ENCODE measurements at regions not wholly inside any gene's neighbourhood (a gene's known extent, or its start where the extent isn't known, plus 50 kb on each side); places are given as distances from the start of the nearest gene placed in this dataset.

GRCh38 chr20:19027971-19028370 lies 184.5 kb upstream of the SLC24A3 start:
- Mint-ChIP-seq H3K4me3 (no peak overlapping the region), H3K9me3 (peaks cover 6% of the 10 kb centered on the region; the same call in 1 of the 2 replicates), H3K36me3 (no peaks in the 10 kb centered on the region), H3K27me3 (ENCODE audit: low read depth) (peaks cover 5% of the 10 kb centered on the region; the same call in 1 of the 2 replicates), H3K27ac (no peak overlapping the region), H3K4me1 (no peaks in the 10 kb centered on the region)
- ChIA-PET POLR2A (interaction anchor here (0.6 kb wide), 2 partner anchors 37 to 126 kb away, joined by 3 read pairs; no protein-coding TSS in a partner anchor), CTCF (interaction anchor here (0.5 kb wide), 1 partner anchor 173 kb away, joined by 3 read pairs; no protein-coding TSS in a partner anchor)
- ATAC-seq (no peak), DNase-seq (ENCODE audit: low spot score) (no peak)
- TF ChIP-seq NR3C1 (CRISPR knock-in tag; conservative IDR thresholded peaks at IDR 0.05; ENCODE audit: low read depth): no peak
- no peak for TF ChIP-seq ATF1 (CRISPR knock-in tag; IDR thresholded peaks at IDR 0.05)
- no peak for TF ChIP-seq ZBTB21 (CRISPR knock-in tag; IDR thresholded peaks at IDR 0.05; ENCODE audit: borderline replicate concordance)
- no peak for TF ChIP-seq ZNF138 (CRISPR knock-in tag; conservative IDR thresholded peaks at IDR 0.05)
- no peak for TF ChIP-seq ERG (CRISPR knock-in tag; IDR thresholded peaks at IDR 0.05)
- no peak for TF ChIP-seq KAT7 (CRISPR knock-in tag; IDR thresholded peaks at IDR 0.05; ENCODE audit: borderline replicate concordance)
- no peak for TF ChIP-seq RELA (CRISPR knock-in tag; IDR thresholded peaks at IDR 0.05; ENCODE audit: borderline replicate concordance)
- no peak for TF ChIP-seq GTF2I (CRISPR knock-in tag; conservative IDR thresholded peaks at IDR 0.05)
- TF ChIP-seq, protein P1, sequence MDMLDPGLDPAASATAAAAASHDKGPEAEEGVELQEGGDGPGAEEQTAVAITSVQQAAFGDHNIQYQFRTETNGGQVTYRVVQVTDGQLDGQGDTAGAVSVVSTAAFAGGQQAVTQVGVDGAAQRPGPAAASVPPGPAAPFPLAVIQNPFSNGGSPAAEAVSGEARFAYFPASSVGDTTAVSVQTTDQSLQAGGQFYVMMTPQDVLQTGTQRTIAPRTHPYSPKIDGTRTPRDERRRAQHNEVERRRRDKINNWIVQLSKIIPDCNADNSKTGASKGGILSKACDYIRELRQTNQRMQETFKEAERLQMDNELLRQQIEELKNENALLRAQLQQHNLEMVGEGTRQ (CRISPR knock-in tag; IDR thresholded peaks at IDR 0.05): no peak
- TF ChIP-seq, protein P2, sequence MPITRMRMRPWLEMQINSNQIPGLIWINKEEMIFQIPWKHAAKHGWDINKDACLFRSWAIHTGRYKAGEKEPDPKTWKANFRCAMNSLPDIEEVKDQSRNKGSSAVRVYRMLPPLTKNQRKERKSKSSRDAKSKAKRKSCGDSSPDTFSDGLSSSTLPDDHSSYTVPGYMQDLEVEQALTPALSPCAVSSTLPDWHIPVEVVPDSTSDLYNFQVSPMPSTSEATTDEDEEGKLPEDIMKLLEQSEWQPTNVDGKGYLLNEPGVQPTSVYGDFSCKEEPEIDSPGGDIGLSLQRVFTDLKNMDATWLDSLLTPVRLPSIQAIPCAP (CRISPR knock-in tag; IDR thresholded peaks at IDR 0.05): no peak
- TF ChIP-seq EMX1 (CRISPR knock-in tag; IDR thresholded peaks at IDR 0.05): no peak

DNA sequence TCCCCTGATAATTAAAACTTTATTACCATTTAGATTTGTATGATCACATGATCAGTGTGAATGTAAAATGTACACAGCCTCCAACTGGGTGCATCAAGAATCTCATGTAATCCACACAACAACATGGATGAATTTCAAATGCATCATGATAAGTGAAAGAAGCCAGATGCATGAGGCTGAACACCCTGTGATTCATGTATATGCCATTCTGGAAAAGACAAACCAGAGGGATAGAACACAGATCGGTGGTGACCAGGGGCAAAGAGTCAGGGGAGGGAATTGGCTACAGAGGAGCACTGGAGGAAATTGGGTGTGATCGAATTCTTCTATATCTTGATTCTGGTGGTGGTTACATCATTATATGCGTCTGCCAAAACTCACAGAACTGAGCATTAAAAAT lies 170.7 kb upstream of the SLC24A3 start:
- Mint-ChIP-seq H3K27me3 (ENCODE audit: low read depth) (peaks cover 11% of the 10 kb centered on the region), H3K4me1 (0 out of 2 replicates have a peak, but pooled peaks cover 4% of the 10 kb centered on the region), H3K36me3 (no peaks in the 10 kb centered on the region), H3K9me3 (peaks cover 3% of the 10 kb centered on the region; the same call in 1 of the 2 replicates), H3K27ac (no peak overlapping the region), H3K4me3 (no peak overlapping the region)
- ChIA-PET CTCF (interaction anchor here (1.5 kb wide), 1 partner anchor 32 kb away, joined by 6 read pairs; no protein-coding TSS in a partner anchor), POLR2A (no interaction called here)
- no peak for ATAC-seq
- DNase-seq (ENCODE audit: low spot score): no peak
- TF ChIP-seq TP53 (CRISPR knock-in tag; IDR thresholded peaks at IDR 0.05) (no peak), CREB1 (CRISPR knock-in tag; IDR thresholded peaks at IDR 0.05) (no peak), SMAD3 (CRISPR knock-in tag; IDR thresholded peaks at IDR 0.05; ENCODE audit: borderline replicate concordance) (no peak), GTF2I (CRISPR knock-in tag; conservative IDR thresholded peaks at IDR 0.05) (no peak), IRF2 (CRISPR knock-in tag; IDR thresholded peaks at IDR 0.05; ENCODE audit: borderline replicate concordance, low read depth) (no peak), ELF4 (CRISPR knock-in tag; IDR thresholded peaks at IDR 0.05; ENCODE audit: low read depth) (no peak), JUN (CRISPR knock-in tag; IDR thresholded peaks at IDR 0.05) (no peak), NR2C2 (CRISPR knock-in tag; IDR thresholded peaks at IDR 0.05) (no peak), GRHL2 (CRISPR knock-in tag; IDR thresholded peaks at IDR 0.05; ENCODE audit: insufficient replicate concordance, severe bottlenecking) (no peak), JAZF1 (CRISPR knock-in tag; IDR thresholded peaks at IDR 0.05) (no peak), NFATC4 (CRISPR knock-in tag; IDR thresholded peaks at IDR 0.05) (no peak)
- TF ChIP-seq, protein P3, sequence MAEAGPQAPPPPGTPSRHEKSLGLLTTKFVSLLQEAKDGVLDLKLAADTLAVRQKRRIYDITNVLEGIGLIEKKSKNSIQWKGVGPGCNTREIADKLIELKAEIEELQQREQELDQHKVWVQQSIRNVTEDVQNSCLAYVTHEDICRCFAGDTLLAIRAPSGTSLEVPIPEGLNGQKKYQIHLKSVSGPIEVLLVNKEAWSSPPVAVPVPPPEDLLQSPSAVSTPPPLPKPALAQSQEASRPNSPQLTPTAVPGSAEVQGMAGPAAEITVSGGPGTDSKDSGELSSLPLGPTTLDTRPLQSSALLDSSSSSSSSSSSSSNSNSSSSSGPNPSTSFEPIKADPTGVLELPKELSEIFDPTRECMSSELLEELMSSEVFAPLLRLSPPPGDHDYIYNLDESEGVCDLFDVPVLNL (CRISPR knock-in tag; IDR thresholded peaks at IDR 0.05; ENCODE audit: borderline replicate concordance, low read depth): no peak
- TF ChIP-seq, protein P4, sequence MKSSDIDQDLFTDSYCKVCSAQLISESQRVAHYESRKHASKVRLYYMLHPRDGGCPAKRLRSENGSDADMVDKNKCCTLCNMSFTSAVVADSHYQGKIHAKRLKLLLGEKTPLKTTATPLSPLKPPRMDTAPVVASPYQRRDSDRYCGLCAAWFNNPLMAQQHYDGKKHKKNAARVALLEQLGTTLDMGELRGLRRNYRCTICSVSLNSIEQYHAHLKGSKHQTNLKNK (CRISPR knock-in tag; IDR thresholded peaks at IDR 0.05): no peak
- TF ChIP-seq, protein P5, sequence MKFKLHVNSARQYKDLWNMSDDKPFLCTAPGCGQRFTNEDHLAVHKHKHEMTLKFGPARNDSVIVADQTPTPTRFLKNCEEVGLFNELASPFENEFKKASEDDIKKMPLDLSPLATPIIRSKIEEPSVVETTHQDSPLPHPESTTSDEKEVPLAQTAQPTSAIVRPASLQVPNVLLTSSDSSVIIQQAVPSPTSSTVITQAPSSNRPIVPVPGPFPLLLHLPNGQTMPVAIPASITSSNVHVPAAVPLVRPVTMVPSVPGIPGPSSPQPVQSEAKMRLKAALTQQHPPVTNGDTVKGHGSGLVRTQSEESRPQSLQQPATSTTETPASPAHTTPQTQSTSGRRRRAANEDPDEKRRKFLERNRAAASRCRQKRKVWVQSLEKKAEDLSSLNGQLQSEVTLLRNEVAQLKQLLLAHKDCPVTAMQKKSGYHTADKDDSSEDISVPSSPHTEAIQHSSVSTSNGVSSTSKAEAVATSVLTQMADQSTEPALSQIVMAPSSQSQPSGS (CRISPR knock-in tag; IDR thresholded peaks at IDR 0.05; ENCODE audit: borderline replicate concordance, low read depth): no peak
- TF ChIP-seq, protein P6, sequence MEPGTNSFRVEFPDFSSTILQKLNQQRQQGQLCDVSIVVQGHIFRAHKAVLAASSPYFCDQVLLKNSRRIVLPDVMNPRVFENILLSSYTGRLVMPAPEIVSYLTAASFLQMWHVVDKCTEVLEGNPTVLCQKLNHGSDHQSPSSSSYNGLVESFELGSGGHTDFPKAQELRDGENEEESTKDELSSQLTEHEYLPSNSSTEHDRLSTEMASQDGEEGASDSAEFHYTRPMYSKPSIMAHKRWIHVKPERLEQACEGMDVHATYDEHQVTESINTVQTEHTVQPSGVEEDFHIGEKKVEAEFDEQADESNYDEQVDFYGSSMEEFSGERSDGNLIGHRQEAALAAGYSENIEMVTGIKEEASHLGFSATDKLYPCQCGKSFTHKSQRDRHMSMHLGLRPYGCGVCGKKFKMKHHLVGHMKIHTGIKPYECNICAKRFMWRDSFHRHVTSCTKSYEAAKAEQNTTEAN (CRISPR knock-in tag; IDR thresholded peaks at IDR 0.05): no peak
- TF ChIP-seq, protein P7, sequence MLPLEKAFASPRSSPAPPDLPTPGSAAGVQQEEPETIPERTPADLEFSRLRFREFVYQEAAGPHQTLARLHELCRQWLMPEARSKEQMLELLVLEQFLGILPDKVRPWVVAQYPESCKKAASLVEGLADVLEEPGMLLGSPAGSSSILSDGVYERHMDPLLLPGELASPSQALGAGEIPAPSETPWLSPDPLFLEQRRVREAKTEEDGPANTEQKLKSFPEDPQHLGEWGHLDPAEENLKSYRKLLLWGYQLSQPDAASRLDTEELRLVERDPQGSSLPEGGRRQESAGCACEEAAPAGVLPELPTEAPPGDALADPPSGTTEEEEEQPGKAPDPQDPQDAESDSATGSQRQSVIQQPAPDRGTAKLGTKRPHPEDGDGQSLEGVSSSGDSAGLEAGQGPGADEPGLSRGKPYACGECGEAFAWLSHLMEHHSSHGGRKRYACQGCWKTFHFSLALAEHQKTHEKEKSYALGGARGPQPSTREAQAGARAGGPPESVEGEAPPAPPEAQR (CRISPR knock-in tag; IDR thresholded peaks at IDR 0.05): no peak

Data from WTC11 (cell line).